Liver (tissue), 9 donors: ENCODE measurements at regions not wholly inside any gene's neighbourhood (a gene's known extent, or its start where the extent isn't known, plus 50 kb on each side); places are given as distances from the start of the nearest gene placed in this dataset. TPM values are rescaled to one million over a fixed set of nuclear protein-coding genes. Genes with fewer than 3 reads are reported as not detected.

Source experiments
- DNase-seq: peaks from one replicate; pipeline ENCODE4 v3.0.0-alpha.2; 2017; ENCODE audit warnings: low spot score
- H3K27ac ChIP-seq, 2 donors: one replicate each; pipeline ENCODE4 v1.7.0; 2013; ENCODE audit warnings: inconsistent platforms in 2 of 2, low read length in 2 of 2, control low read depth in 1 of 2, low read depth in 1 of 2, mild to moderate bottlenecking in 1 of 2
- H3K27me3 ChIP-seq, 4 donors: one replicate each; pipeline versions ENCODE4 v1.6.1 to v1.7.0; 2013; ENCODE audit warnings: low read length in 3 of 4, inconsistent platforms in 1 of 4, mild to moderate bottlenecking in 1 of 4, moderate library complexity in 1 of 4; ENCODE audit not compliant: control insufficient read depth in 4 of 4, insufficient read depth in 4 of 4
- H3K36me3 ChIP-seq, 4 donors: one replicate each; pipeline versions ENCODE4 v1.6.1 to v1.7.0; 2013; ENCODE audit warnings: low read length in 3 of 4, mild to moderate bottlenecking in 3 of 4, low read depth in 1 of 4, moderate library complexity in 1 of 4; ENCODE audit not compliant: control insufficient read depth in 4 of 4, insufficient read depth in 3 of 4
- H3K4me1 ChIP-seq, 4 donors: one replicate each; pipeline versions ENCODE4 v1.6.1 to v1.7.0; 2013; ENCODE audit warnings: low read length in 3 of 4, mild to moderate bottlenecking in 3 of 4, moderate library complexity in 1 of 4; ENCODE audit not compliant: control insufficient read depth in 4 of 4, insufficient read depth in 4 of 4
- H3K4me3 ChIP-seq, 3 donors: one replicate each; pipeline versions ENCODE4 v1.6.1 to v1.7.0; 2013; ENCODE audit warnings: low read length in 3 of 3, control low read depth in 1 of 3, low read depth in 1 of 3, mild to moderate bottlenecking in 1 of 3
- H3K9ac ChIP-seq, 2 donors: one replicate each; pipeline ENCODE4 v1.7.0; 2013; ENCODE audit warnings: low read length in 2 of 2, mild to moderate bottlenecking in 2 of 2, moderate library complexity in 2 of 2, control low read depth in 1 of 2, low read depth in 1 of 2
- H3K9me3 ChIP-seq, 4 donors: one replicate each; pipeline versions ENCODE4 v1.6.1 to v1.7.0; 2013; ENCODE audit warnings: low read length in 3 of 4; ENCODE audit not compliant: control insufficient read depth in 4 of 4
- EGR1 ChIP-seq, 2 donors: IDR thresholded peaks; 2 replicates each; pipeline ENCODE4 v1.6.1; 2016 to 2018; ENCODE audit warnings: antibody characterized with exemption in 2 of 2, low read depth in 2 of 2
- FOXA2 ChIP-seq: IDR thresholded peaks from 2 replicates; pipeline ENCODE4 v1.6.1; 2016; ENCODE audit warnings: antibody characterized with exemption
- HNF4A ChIP-seq, 2 donors: conservative IDR thresholded peaks; 2 replicates each; pipeline ENCODE4 v1.6.1; 2016; ENCODE audit warnings: antibody characterized with exemption in 2 of 2, mild to moderate bottlenecking in 2 of 2
- HNF4G ChIP-seq: IDR thresholded peaks from 2 replicates; pipeline ENCODE4 v1.6.1; 2016; ENCODE audit warnings: antibody characterized with exemption
- NR2F2 ChIP-seq: IDR thresholded peaks from 2 replicates; pipeline ENCODE4 v1.6.1; 2016; ENCODE audit warnings: antibody characterized with exemption
- RAD21 ChIP-seq, 2 donors: IDR thresholded peaks; 2 replicates each; pipeline ENCODE4 v1.6.1; 2016; ENCODE audit warnings: antibody characterized with exemption in 2 of 2, mild to moderate bottlenecking in 2 of 2
- RXRA ChIP-seq, 2 donors: IDR thresholded peaks; 2 replicates each; pipeline ENCODE4 v1.6.1; 2017 to 2018; ENCODE audit warnings: antibody characterized with exemption in 2 of 2, mild to moderate bottlenecking in 1 of 2
- SP1 ChIP-seq: IDR thresholded peaks from 2 replicates; pipeline ENCODE4 v1.6.1; 2018; ENCODE audit warnings: antibody characterized with exemption, mild to moderate bottlenecking
- TAF1 ChIP-seq: conservative IDR thresholded peaks from 2 replicates; pipeline ENCODE4 v1.6.1; 2016; ENCODE audit warnings: antibody characterized with exemption, mild to moderate bottlenecking
- YY1 ChIP-seq: IDR thresholded peaks from 2 replicates; pipeline ENCODE4 v1.6.1; 2016; ENCODE audit warnings: antibody characterized with exemption, mild to moderate bottlenecking
- whole genome bisulfite sequencing: extraction: QIAGEN DNeasy Blood & Tissue Kit; methylation state at CpG from one replicate; pipeline ENCODE4 v1.1.7; 2013; 5-methylcytosine and 5-hydroxymethylcytosine counted together
- small RNA-seq: library from RNA; depleted of rRNA; stranded (forward); fragments of <200 nt; gene quantifications from one replicate; pipeline ENCODE3, GENCODE V24; 2014
- TF ChIP-seq, protein P1 (sequence below): IDR thresholded peaks from 2 replicates; pipeline ENCODE4 v1.6.1; 2016; ENCODE audit warnings: antibody characterized with exemption
- TF ChIP-seq, protein P2 (sequence below): IDR thresholded peaks from 2 replicates; pipeline ENCODE4 v1.6.1; 2016; ENCODE audit warnings: antibody characterized with exemption
- TF ChIP-seq, protein P3 (sequence below): fragments of 150-350 bp; IDR thresholded peaks from 2 replicates; pipeline ENCODE4 v1.5.1; 2017; ENCODE audit warnings: improper control_type of control experiment, low read depth, low read length; ENCODE audit not compliant: missing input control
- TF ChIP-seq, protein P4 (sequence below): IDR thresholded peaks from 2 replicates; pipeline ENCODE4 v1.6.1; 2016; ENCODE audit warnings: antibody characterized with exemption
- donor health status: healthy.
- donor health status: healthy.
- donor health status: healthy.
- donor health status: healthy.
- donor health status: healthy.

DNA sequence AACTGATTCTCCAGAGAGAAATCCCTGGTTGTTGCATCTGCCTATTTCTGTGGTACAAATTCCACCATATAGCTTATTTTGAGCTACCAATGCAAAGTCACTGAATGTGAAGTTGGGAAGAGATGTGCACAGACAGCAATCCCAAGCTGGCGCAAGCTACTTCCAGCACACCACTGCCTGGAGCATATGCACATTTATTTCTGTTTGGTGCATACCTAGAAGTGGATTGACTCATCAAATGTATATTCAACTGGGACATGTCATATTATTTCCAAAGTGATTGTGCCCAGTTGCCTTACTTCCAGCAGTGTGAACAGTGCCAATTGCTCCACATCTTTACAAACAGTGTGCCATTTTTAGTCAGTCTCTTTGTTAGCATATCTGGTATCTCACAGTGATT is 58.2 kb upstream of the PLD5 start:
- H3K36me3 ChIP-seq: no peaks in the 10 kb centered on the region
- H3K4me3 ChIP-seq: no peak overlapping the region
- no peaks in the 10 kb centered on the region for H3K4me1 ChIP-seq
- no peak for DNase-seq
- H3K27ac ChIP-seq: no peak overlapping the region
- WGBS: 91% methylated on average over 1 of the region's 1 CpG
- no peaks in the 10 kb centered on the region for H3K9me3 ChIP-seq
- no peak for TF ChIP-seq NR2F2
- TF ChIP-seq, protein P1, sequence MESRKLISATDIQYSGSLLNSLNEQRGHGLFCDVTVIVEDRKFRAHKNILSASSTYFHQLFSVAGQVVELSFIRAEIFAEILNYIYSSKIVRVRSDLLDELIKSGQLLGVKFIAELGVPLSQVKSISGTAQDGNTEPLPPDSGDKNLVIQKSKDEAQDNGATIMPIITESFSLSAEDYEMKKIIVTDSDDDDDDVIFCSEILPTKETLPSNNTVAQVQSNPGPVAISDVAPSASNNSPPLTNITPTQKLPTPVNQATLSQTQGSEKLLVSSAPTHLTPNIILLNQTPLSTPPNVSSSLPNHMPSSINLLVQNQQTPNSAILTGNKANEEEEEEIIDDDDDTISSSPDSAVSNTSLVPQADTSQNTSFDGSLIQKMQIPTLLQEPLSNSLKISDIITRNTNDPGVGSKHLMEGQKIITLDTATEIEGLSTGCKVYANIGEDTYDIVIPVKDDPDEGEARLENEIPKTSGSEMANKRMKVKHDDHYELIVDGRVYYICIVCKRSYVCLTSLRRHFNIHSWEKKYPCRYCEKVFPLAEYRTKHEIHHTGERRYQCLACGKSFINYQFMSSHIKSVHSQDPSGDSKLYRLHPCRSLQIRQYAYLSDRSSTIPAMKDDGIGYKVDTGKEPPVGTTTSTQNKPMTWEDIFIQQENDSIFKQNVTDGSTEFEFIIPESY: no peak
- TF ChIP-seq, protein P2, sequence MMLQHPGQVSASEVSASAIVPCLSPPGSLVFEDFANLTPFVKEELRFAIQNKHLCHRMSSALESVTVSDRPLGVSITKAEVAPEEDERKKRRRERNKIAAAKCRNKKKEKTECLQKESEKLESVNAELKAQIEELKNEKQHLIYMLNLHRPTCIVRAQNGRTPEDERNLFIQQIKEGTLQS: no peak
- no peak for TF ChIP-seq FOXA2
- TF ChIP-seq HNF4A (conservative IDR thresholded peaks at IDR 0.05): no peak
- no peak for TF ChIP-seq RAD21 (IDR thresholded peaks at IDR 0.05)
- TF ChIP-seq, protein P3, sequence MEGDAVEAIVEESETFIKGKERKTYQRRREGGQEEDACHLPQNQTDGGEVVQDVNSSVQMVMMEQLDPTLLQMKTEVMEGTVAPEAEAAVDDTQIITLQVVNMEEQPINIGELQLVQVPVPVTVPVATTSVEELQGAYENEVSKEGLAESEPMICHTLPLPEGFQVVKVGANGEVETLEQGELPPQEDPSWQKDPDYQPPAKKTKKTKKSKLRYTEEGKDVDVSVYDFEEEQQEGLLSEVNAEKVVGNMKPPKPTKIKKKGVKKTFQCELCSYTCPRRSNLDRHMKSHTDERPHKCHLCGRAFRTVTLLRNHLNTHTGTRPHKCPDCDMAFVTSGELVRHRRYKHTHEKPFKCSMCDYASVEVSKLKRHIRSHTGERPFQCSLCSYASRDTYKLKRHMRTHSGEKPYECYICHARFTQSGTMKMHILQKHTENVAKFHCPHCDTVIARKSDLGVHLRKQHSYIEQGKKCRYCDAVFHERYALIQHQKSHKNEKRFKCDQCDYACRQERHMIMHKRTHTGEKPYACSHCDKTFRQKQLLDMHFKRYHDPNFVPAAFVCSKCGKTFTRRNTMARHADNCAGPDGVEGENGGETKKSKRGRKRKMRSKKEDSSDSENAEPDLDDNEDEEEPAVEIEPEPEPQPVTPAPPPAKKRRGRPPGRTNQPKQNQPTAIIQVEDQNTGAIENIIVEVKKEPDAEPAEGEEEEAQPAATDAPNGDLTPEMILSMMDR: no peak
- no peak for TF ChIP-seq YY1
- H3K27me3 ChIP-seq: no peaks in the 10 kb centered on the region
- no peak overlapping the region for H3K9ac ChIP-seq

DNA sequence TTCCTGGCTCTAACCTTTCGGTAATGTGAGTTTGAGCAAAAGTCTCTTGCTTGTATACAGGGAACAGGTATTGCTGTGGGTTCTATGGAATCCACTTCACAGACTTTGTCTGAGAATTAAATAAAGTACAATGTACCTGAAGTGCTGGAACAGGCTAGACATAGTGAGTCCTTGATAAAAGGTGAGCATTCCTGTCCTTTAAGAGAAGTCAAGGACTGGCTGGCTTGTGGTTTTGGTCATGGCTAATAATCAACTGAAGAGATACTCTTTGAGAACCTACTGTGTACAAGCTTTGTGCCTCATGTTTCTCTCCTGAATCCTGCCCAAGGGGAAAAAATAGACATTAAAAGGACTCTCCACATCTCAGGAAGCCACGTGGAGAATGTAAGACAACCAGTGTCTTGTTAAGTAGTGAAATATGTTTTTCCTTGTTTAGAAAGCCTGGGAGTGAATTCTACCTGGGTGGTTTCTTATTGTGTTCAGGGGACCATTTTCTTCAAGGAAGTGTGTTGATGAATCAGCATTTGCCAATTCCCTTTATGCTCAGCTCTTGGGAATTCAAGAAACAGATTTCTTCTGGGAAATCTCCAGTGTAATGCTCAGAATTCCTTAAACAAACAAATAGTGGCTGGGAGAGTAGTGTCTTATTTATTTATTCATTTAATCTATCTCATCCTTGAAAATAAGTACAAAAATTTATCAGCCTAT is 55.2 kb upstream of the PLD5 start:
- Histone ChIP-seq H3K9ac (no peak overlapping the region), H3K4me1 (no peaks in the 10 kb centered on the region), H3K36me3 (no peaks in the 10 kb centered on the region), H3K9me3 (peaks cover 0 to 5% (median 0%) of the 10 kb centered on the region in 4 donors), H3K27me3 (no peaks in the 10 kb centered on the region), H3K27ac (no peak overlapping the region), H3K4me3 (no peak overlapping the region)
- DNase-seq: no peak
- WGBS: 44% methylated on average over 2 of the region's 2 CpGs
- TF ChIP-seq SP1 (no peak), HNF4A (conservative IDR thresholded peaks at IDR 0.05) (no peak), TAF1 (no peak), YY1 (no peak), RXRA (IDR thresholded peaks at IDR 0.05) (no peak), RAD21 (IDR thresholded peaks at IDR 0.05) (no peak), EGR1 (IDR thresholded peaks at IDR 0.05; ENCODE audit: low read depth in 2 of 2) (no peak), HNF4G (no peak)
- TF ChIP-seq, protein P2: no peak
- TF ChIP-seq, protein P4, sequence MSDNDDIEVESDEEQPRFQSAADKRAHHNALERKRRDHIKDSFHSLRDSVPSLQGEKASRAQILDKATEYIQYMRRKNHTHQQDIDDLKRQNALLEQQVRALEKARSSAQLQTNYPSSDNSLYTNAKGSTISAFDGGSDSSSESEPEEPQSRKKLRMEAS: no peak

Small RNA genes lying in the stretch of these regions (small RNA-seq; reads per million reads assigned to genes)
- not detected for gene AL603825.1
